ENCODE measurements at regions not wholly inside any gene's neighbourhood (a gene's known extent, or its start where the extent isn't known, plus 50 kb on each side); places are given as distances from the start of the nearest gene placed in this dataset.
"Not testable (repeated sequence)": the region's sequence is repeated elsewhere in the genome, so short reads cannot be mapped to it uniquely, and the experiment has no call there.

DNA sequence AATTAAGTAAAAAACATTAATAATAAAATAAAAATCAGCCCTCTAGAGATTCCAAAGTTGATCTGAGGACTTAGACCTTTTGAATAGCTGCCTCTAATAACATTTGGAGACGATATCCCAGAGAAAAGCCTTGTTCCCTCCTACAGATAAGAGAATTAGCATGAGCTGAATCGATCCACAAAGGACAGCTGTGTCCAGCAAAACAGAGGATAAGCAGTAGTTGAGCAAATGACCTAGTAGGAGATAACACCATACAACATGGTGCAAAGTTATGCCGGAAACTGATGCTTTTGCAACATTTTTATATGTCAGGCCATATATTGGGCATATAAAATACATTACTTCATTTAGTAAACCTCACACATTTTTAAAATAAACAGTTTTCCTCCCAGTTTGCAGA is 212.2 kb upstream of the PRR16 start:
- no peak for FAIRE-seq

DNA sequence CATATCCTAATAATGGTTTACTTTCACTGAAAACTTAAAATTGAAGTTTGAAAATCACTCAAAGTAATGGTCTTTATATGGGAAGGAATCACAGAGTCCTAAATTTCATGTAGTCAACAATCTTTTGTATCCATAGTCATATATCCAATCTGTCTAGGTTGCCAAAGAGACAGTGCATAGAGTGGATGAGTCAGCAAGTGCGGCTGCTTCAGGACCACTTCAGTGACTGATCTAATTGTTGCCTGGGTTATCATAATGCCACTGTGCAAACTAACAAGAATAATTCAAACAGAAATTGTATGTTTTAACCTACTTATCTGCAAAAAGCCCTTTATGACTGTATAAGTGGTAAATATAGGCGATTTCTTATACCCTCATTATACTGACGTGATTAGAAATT is 211.3 kb upstream of the PRR16 start:
- no peak for FAIRE-seq

DNA sequence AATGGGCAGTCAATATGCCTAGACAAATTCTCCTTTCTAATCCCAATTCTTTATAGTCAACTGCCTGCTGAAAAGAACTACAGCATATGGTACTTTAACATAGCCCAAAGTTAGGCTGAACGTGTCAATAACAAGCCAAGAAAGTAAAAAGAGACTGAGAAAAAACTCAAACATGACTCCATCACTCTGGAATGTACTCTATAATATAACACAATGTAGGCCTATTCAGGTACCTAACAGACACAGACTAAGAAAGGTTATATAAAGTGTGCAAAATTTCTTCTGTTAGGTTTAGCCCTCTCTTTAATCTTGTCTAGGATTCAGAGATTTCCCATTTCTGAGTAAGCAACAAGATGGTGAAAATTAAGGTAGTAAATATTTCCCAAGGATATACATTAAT is 209.7 kb upstream of the PRR16 start:
- FAIRE-seq = no peak

DNA sequence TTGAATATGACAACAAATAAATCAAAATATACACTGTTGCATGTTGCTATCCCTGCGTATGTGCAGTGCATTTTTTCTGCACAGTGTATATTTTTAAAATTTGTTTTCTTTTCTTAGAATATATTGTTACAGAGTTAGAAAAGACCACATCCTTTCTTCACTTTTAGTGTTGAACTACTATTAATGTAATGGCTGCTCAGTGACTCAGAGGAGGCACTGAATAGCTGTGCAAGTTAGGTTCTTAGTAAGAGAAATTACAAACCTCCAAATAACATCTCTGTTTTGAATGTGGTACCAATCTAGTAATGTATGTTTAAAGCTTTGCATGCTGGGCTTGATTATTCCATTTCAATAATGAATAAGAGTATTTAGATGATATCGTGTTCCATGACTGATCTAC is 208.9 kb upstream of the PRR16 start:
- FAIRE-seq = no peak

DNA sequence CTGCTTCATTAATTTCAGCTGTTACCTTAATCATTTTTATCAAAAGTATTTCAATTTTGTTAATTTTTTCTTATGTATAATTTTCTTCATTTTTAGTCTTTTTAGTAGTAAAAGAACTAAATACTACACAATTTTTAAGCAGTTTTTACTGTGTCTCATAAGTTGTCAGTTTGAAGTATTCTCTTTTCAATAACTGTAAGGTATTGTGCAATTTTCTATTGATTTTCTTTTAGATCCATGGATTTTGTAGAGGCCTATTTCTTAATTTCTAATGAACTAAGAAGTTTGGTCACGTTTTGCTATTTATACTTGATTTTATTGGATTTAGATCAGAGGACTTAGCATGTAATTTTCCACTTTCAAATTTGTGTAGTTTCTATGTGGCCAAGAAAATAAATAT is 207.7 kb upstream of the PRR16 start:
- FAIRE-seq = no peak

DNA sequence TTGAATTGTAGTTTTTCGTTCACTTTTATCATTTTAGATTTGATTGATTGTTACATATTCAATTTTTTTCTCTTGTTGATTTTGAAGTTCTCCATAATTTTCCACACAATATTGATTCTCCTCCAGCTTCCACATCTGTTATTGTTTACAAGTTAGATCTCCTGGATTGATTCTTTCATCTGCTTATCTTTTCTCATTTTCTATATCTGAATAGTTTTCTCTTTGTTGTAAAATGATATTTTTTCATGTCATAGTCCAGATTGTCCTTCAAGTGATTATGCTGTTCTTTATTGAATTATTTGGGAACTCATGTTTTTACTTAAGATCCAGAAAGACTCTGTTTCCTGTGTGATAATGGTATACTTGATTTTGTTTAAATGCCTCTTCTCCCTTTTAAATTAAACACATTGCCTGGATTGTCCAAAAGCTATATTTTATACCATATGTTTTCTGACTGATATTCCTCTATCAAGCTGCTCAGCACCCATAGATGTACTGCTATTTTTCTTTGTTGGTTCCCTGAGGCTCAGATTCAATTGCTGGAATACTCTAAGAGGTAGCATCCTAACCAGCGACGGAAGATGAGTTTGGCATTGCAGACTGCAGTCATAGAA is 206.6 kb upstream of the PRR16 start:
- FAIRE-seq = no peak

DNA sequence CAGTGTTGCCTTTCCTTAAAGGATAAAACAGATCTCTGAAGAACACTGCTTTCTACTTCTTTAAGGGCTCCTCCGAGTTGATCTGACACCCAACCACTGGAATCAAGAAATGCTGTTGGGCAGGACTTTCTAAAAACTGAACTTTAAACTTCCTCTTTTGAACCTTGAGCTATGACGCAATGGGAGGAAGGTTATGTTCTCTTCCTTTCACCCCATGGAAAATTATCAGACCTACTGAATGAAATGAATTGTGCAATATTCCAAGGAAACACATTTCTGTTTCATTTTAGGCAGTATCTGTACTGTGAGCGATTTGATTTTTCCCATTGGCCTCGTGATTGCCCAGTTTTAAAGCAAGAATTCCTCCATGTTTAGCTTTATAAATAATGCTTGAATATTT is 206.0 kb upstream of the PRR16 start:
- FAIRE-seq = no peak

DNA sequence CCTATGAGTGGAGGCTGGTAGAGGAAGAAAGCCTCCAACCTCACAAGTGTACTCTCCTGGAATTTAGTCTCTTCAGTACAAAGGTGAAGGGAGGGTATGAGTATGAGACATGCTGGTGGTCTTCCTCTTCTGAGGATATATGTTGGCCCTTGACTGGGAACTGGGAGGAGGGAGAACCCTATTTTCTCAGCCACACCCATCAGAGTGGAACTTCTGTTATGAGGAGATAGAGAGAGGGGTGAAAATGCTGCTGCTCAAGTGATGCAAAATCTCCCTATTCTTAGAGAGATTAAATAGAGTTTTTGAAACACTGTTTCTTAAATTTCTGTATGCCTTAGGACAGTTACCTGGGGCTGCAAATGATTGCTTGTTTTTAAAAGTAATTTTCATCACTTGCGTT is 203.4 kb upstream of the PRR16 start:
- FAIRE-seq = no peak

DNA sequence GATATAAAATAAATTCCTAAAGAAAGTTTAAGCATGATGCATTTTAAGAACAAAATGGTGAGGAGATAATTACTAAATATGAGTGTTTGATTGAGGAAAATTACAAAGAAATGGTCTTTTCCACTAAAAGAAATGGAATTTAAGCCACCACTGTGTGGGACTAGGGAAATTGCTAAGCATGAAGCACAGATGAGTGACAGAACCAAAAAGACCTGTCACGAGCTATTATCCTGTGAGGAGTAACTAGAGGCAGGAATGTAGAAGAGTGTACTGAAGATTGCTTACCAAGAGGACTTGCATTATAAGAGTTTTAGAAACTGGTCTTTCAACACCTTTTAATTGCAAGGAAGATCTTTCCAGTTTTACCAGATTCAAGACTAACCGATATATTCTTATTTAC is 193.6 kb upstream of the PRR16 start:
- no peak for FAIRE-seq

GRCh38 chr5:120293796-120294195 is 170.3 kb upstream of the PRR16 start:
- FAIRE-seq = no peak

DNA sequence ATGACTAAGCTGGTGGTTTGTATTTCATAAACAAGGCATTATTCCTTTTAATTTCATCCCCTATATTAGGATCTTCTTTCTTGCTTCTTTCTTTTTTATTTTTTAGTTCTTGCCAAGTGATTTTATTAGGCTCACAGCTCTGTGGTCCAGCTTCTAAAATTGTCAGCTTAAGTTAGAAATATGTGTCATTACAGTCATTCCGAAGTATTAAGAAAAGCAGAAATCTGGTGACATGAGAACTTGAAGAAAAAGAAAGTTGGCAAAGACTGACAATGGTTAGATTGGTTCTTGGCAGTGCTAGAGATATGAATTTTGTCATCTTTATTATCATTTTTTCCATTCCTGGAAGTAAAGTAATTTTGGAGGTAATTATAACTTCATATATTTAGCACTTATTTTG is 166.5 kb upstream of the PRR16 start:
- FAIRE-seq = no peak

DNA sequence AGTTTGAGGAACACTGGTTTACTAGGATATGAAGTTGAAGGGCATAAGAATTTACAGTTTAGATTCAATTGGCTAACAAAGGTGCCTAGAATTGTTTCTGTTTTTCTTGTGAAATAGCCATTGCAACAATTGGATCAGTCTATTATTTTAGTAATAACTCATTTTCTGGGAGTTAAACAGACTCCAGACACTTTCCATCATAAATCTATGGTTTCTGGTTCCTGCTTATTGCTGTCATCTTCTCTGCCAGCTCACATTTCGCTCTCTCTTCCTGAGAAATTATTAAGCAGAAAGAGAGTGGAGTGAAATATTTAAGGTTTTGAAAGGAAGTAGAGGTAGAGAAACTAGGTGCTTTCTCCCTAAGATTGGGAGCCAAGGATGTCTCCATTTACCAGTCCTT is 165.1 kb upstream of the PRR16 start:
- no peak for FAIRE-seq

DNA sequence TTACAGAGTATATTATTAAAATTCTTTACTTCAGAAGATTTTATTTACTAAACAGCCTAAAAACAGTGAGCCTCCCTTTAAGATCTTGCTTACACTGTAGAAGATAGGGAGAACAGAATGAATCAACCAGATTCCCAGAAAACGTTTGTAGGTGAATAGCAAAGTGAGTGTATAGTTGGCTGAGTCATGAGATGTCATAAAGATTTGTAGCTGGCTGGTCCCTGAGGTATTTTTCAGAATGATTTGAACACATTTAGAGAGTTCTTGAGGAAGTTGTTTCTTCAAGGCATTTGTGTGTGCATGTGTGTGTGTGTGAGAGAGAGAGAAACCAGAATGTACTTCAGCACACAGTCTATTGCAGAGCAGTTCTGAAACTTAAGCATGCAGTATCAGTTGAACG is 159.4 kb upstream of the PRR16 start:
- no peak for FAIRE-seq

GRCh38 chr5:120306303-120306702 is 157.8 kb upstream of the PRR16 start:
- no peak for FAIRE-seq

- no peak for FAIRE-seq
Observed at GRCh38 chr5:120314191-120314590, 149.9 kb upstream of the PRR16 start.

DNA sequence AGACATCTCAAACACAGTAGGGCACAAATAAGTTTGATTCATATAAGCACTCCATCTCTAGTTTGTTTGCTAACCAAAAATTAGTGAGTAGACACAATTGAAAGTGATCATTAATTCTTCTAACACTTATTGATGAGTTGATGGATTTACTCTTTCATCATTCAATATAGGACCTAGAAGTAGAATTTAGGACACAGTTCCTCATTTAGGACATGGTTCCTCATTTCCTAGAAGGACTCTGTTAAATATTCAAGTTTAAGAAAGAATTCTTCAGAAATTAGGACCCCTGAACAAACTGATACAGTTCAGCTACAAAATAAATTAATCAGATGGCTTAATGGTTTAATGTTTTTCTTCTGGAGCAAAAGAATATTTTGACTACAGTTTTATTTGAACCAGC is 143.5 kb upstream of the PRR16 start:
- no peak for FAIRE-seq

DNA sequence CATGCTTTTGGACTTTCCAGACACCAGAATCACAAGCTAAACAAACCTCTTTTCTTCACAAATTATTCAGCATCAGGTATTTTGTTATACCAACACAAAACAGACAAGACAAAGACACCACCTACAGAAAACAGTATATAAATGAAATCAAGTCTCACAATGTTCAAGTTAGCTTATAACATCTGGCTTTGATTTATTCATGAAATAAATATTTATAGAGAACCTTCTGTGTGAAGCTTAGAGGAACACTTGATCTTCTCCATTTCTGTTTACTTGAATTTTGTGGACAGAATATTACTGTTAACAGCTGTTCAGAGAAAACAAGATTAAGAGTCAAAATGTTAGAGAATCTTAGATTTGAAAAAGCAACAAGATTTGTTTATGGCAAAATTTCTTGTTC is 137.4 kb upstream of the PRR16 start:
- no peak for FAIRE-seq

GRCh38 chr5:120327180-120327579 is 136.9 kb upstream of the PRR16 start:
- FAIRE-seq = no peak

- FAIRE-seq = no peak
Observed at GRCh38 chr5:120329095-120329494, 135.0 kb upstream of the PRR16 start.

DNA sequence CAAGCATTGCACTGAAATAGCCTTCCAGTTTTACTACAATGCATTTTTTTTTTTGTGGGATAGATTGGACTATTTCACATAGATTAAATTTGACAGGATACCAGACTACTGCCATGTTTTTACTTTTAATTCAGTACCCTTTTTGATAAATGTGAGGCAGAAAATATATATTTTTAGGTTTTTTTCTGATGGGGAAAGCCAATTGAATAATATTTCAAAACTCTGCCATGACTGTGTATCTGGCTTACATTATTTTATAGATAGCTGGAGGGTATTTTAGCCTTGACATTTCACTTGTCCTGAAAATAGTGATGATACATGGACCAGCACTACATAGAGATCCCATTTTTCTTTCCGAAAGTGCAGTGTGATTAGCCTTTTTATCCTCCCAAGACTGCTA is 133.5 kb upstream of the PRR16 start:
- FAIRE-seq = no peak

- FAIRE-seq = no peak
Observed at GRCh38 chr5:120344181-120344580, 119.9 kb upstream of the PRR16 start.

- FAIRE-seq = no peak
Observed at GRCh38 chr5:120345947-120346346, 118.2 kb upstream of the PRR16 start.

DNA sequence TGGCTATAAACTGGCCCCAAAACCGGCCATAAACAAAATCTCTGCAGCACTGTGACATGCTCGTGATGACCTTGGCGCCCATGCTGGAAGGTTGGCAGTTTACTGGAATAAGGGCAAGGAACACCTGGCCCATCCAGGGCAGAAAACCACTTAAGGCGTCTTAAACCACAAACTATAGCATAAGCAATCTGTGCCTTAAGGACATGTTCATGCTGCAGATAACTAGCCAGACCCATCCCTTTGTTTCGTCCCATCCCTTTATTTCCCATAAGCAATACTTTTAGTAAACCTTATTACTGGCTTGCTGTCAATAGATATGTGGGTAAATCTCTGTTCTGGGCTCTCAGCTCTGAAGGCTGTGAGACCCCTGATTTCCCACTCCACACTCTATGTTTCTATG is 113.0 kb upstream of the PRR16 start:
- not testable (repeated sequence) for FAIRE-seq

DNA sequence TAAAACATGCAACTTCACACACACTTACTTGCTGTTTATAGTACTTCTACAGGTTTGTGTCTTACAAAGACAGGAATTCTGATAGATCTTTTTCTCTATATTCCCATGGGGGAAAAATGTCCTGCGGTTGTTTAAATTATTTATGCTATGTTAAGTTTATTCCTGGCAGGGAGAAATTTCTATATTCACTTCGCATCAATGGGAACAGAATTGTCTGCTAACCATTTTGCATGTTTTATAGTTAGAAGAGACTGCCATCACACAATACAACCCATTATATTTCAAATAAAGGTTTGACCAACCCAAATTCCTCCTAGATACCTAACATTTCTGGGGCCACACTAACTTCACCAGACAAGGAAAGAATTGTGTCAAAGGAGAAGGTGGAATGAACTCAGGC is 110.0 kb upstream of the PRR16 start:
- no peak for FAIRE-seq

DNA sequence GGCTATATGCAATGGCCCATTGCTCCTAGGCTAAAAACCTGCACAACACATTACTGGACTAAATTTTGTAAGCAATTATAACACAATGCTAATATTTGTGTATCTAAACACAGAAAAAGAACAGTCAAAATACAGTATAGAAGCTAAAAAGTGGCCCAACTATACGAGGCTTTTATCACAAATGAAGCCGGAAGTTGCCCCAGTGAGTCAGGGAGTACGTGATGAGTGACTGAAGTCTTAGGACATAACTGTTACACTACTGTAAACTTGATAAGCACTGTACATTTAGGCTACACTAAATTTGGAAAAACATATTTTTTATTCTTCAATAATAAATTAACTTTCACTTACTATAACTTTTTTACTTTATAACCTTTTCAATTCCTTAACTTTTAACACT is 105.2 kb upstream of the PRR16 start:
- FAIRE-seq = no peak

GRCh38 chr5:120361941-120362340 is 102.2 kb upstream of the PRR16 start:
- no peak for FAIRE-seq

All from islet of Langerhans (tissue), 1 donor.